Mammary epithelial cell (primary cell): ENCODE measurements at regions not wholly inside any gene's neighbourhood (a gene's known extent, or its start where the extent isn't known, plus 50 kb on each side); places are given as distances from the start of the nearest gene placed in this dataset.

ENCODE experiments used
- CTCF ChIP-seq, 2 donors: IDR thresholded peaks in 1 of 2; conservative IDR thresholded peaks in 1 of 2; 2 replicates each; pipeline ENCODE4 v1.5.1; 2011 to 2012; ENCODE audit warnings: inconsistent platforms in 2 of 2, low read length in 2 of 2, mild to moderate bottlenecking in 2 of 2, control low read depth in 1 of 2, low read depth in 1 of 2; ENCODE audit not compliant: insufficient read depth in 1 of 2; ENCODE audit errors: extremely low read depth in 1 of 2
- EZH2 ChIP-seq: IDR thresholded peaks from 2 replicates; pipeline ENCODE4 v1.6.1; 2012; ENCODE audit warnings: low read length, inconsistent platforms, borderline replicate concordance

- no peak for TF ChIP-seq CTCF (conservative IDR thresholded peaks at IDR 0.05 in 1 of 2, IDR thresholded peaks at IDR 0.05 in 1 of 2; ENCODE audit: extremely low read depth in 1 of 2, insufficient read depth in 1 of 2, low read depth in 1 of 2, low read length in 2 of 2)
- TF ChIP-seq EZH2: no peak
Observed at GRCh38 chr2:17229414-17229813, 288.8 kb downstream of the RAD51AP2 start.
